PFSK-1 (cell line): ENCODE measurements at regions not wholly inside any gene's neighbourhood (a gene's known extent, or its start where the extent isn't known, plus 50 kb on each side); places are given as distances from the start of the nearest gene placed in this dataset.

Experiments used
- FOXP2 ChIP-seq: optimal IDR thresholded peaks from 2 replicates; pipeline ENCODE3; 2011; ENCODE audit warnings: borderline replicate concordance, control low read depth, inconsistent platforms; ENCODE audit not compliant: insufficient read depth; ENCODE audit errors: extremely low read length, extremely low read depth
- POLR2AphosphoS5 ChIP-seq: IDR thresholded peaks from 2 replicates; pipeline ENCODE4 v1.6.1; 2012; ENCODE audit warnings: low read depth, mild to moderate bottlenecking, control low read depth, low read length, moderate library complexity
- REST ChIP-seq, 2 experiments: IDR thresholded peaks; 2 replicates each; pipeline versions ENCODE4 v1.6.1 to v1.8.0; 2011 to 2012; ENCODE audit warnings: low read depth in 2 of 2, low read length in 2 of 2, control low read depth in 1 of 2, inconsistent platforms in 1 of 2, mild to moderate bottlenecking in 1 of 2, moderate library complexity in 1 of 2; ENCODE audit not compliant: insufficient read depth in 1 of 2
- SIN3A ChIP-seq: IDR thresholded peaks from 2 replicates; pipeline ENCODE4 v1.6.1; 2012; ENCODE audit warnings: mild to moderate bottlenecking, low read length, moderate library complexity, borderline replicate concordance; ENCODE audit not compliant: insufficient read depth
- TAF1 ChIP-seq: IDR thresholded peaks from 2 replicates; pipeline ENCODE4 v1.6.1; 2012; ENCODE audit warnings: low read length, control low read depth, borderline replicate concordance; ENCODE audit not compliant: insufficient read depth

GRCh38 chr7:98686466-98687080 is 69.5 kb downstream of the NPTX2 start:
- no peak for TF ChIP-seq SIN3A

GRCh38 chr7:98687111-98687751 is 70.1 kb downstream of the NPTX2 start:
- no peak for TF ChIP-seq POLR2AphosphoS5
- TF ChIP-seq TAF1: no peak
- TF ChIP-seq SIN3A: no peak
- TF ChIP-seq REST (IDR thresholded peaks at IDR 0.05; ENCODE audit: insufficient read depth in 1 of 2, low read depth in 2 of 2, low read length in 2 of 2): no peak
- no peak for TF ChIP-seq FOXP2

- no peak for TF ChIP-seq REST (IDR thresholded peaks at IDR 0.05; ENCODE audit: insufficient read depth in 1 of 2, low read depth in 2 of 2, low read length in 2 of 2)
- no peak for TF ChIP-seq POLR2AphosphoS5
- no peak for TF ChIP-seq TAF1
- no peak for TF ChIP-seq FOXP2
- no peak for TF ChIP-seq SIN3A
Observed at GRCh38 chr7:98691619-98692018, 74.5 kb downstream of the NPTX2 start.

- no peak for TF ChIP-seq REST (IDR thresholded peaks at IDR 0.05; ENCODE audit: insufficient read depth in 1 of 2, low read depth in 2 of 2, low read length in 2 of 2)
- TF ChIP-seq FOXP2: no peak
- no peak for TF ChIP-seq TAF1
- TF ChIP-seq POLR2AphosphoS5: no peak
- no peak for TF ChIP-seq SIN3A
Observed at GRCh38 chr7:98697083-98697482, 80.0 kb downstream of the NPTX2 start.

- TF ChIP-seq FOXP2: no peak
- TF ChIP-seq POLR2AphosphoS5: no peak
- TF ChIP-seq REST (IDR thresholded peaks at IDR 0.05; ENCODE audit: insufficient read depth in 1 of 2, low read depth in 2 of 2, low read length in 2 of 2): no peak
- no peak for TF ChIP-seq TAF1
- TF ChIP-seq SIN3A: no peak
Observed at GRCh38 chr7:98697485-98698240, 80.6 kb downstream of the NPTX2 start.
